Activated CD8-positive, alpha-beta T cell treated with anti-CD3 and anti-CD28 coated beads for 36 hours (primary cell): ENCODE measurements at regions not wholly inside any gene's neighbourhood (a gene's known extent, or its start where the extent isn't known, plus 50 kb on each side); places are given as distances from the start of the nearest gene placed in this dataset.

Experiments
- ATAC-seq: fragments of 200-7000 bp; cut with Tn5 transposase; one replicate; pipeline ENCODE4 v1.10.0; 2021; ENCODE audit warnings: mild to moderate bottlenecking, moderate library complexity
- CTCF ChIA-PET: fragments of 350-600 bp; sonication (Branson Sonifier 250); formaldehyde crosslinking; loops from one replicate; lab custom pipeline; 2021; ENCODE audit warnings: antibody characterized with exemption; lab: Charles Lee
- POLR2A ChIA-PET: fragments of 350-600 bp; sonication (Branson Sonifier 250); formaldehyde crosslinking; loops from one replicate; lab custom pipeline; 2021; ENCODE audit warnings: antibody characterized with exemption; lab: Charles Lee
- DNase-seq: peaks from one replicate; pipeline ENCODE4 v3.0.0-alpha.2; 2020
- H3K27ac Mint-ChIP-seq: one replicate; pipeline ENCODE4 v1.8.0; 2021; ENCODE audit warnings: mild to moderate bottlenecking, mixed read lengths
- H3K27me3 Mint-ChIP-seq: one replicate; pipeline ENCODE4 v1.8.0; 2021; ENCODE audit warnings: mixed read lengths
- H3K36me3 Mint-ChIP-seq: one replicate; pipeline ENCODE4 v1.8.0; 2021; ENCODE audit warnings: low read depth, mixed read lengths
- H3K4me1 Mint-ChIP-seq: one replicate; pipeline ENCODE4 v1.8.0; 2021; ENCODE audit warnings: low read depth, mixed read lengths
- H3K4me3 Mint-ChIP-seq: one replicate; pipeline ENCODE4 v1.8.0; 2021; ENCODE audit warnings: mild to moderate bottlenecking, moderate library complexity, mixed read lengths
- H3K9me3 Mint-ChIP-seq: one replicate; pipeline ENCODE4 v1.8.0; 2021; ENCODE audit warnings: mixed read lengths
- CTCF ChIP-seq: fragments of 200-600 bp; IDR thresholded peaks from one replicate; pipeline ENCODE4 v1.8.0; 2022; ENCODE audit warnings: antibody characterized with exemption, mild to moderate bottlenecking
- intact Hi-C: fragments of 100-400 bp; cut with micrococcal nuclease; formaldehyde crosslinking; loops from one replicate; pipeline ENCODE4 v1.10.0; 2022

- no peak overlapping the region for H3K27ac Mint-ChIP-seq
- ChIA-PET CTCF (interaction anchor here (2.9 kb wide), 1 partner anchor 261 kb away, joined by 12 read pairs; no protein-coding TSS in a partner anchor), POLR2A (no interaction called here)
- no peak for TF ChIP-seq CTCF
- no peak for DNase-seq
- H3K36me3 Mint-ChIP-seq, result no peaks in the 10 kb centered on the region
- H3K4me3 Mint-ChIP-seq, result no peak overlapping the region
- ATAC-seq, result no peak
- no peaks in the 10 kb centered on the region for H3K9me3 Mint-ChIP-seq
- peaks cover 4% of the 10 kb centered on the region for H3K27me3 Mint-ChIP-seq
- H3K4me1 Mint-ChIP-seq, result no peaks in the 10 kb centered on the region
- intact Hi-C loops, result no loop called here
These were observed 782.9 kb downstream of the BRD1 start for GRCh38 chr22:49044776-49045175.

- no peak overlapping the region for H3K4me3 Mint-ChIP-seq
- no peaks in the 10 kb centered on the region for H3K9me3 Mint-ChIP-seq
- no peak for DNase-seq
- intact Hi-C loops, result no loop called here
- ATAC-seq, result no peak
- no peaks in the 10 kb centered on the region for H3K36me3 Mint-ChIP-seq
- no peak overlapping the region for H3K27ac Mint-ChIP-seq
- TF ChIP-seq CTCF, result no peak
- ChIA-PET POLR2A (no interaction called here), CTCF (no interaction called here)
- peaks cover 4% of the 10 kb centered on the region for H3K27me3 Mint-ChIP-seq
- H3K4me1 Mint-ChIP-seq, result no peaks in the 10 kb centered on the region
These were observed 783.6 kb downstream of the BRD1 start for GRCh38 chr22:49044091-49044490.

- ATAC-seq (no peak), DNase-seq (no peak)
- Mint-ChIP-seq H3K27me3 (peaks cover 2% of the 10 kb centered on the region), H3K4me1 (no peaks in the 10 kb centered on the region), H3K9me3 (no peaks in the 10 kb centered on the region), H3K4me3 (no peak overlapping the region), H3K36me3 (no peaks in the 10 kb centered on the region), H3K27ac (no peak overlapping the region)
- TF ChIP-seq CTCF, result no peak
- intact Hi-C loops, result no loop called here
- CTCF ChIA-PET, result no interaction called here
- POLR2A ChIA-PET, result no interaction called here
These were observed 784.5 kb downstream of the BRD1 start for GRCh38 chr22:49042877-49043859.

GRCh38 chr22:49042066-49042465 lies 785.6 kb downstream of the BRD1 start:
- CTCF ChIA-PET, result no interaction called here
- H3K4me1 Mint-ChIP-seq, result no peaks in the 10 kb centered on the region
- ATAC-seq (no peak), DNase-seq (no peak)
- TF ChIP-seq CTCF, result no peak
- no peak overlapping the region for H3K27ac Mint-ChIP-seq
- H3K27me3 Mint-ChIP-seq, result no peaks in the 10 kb centered on the region
- no peaks in the 10 kb centered on the region for H3K9me3 Mint-ChIP-seq
- no peaks in the 10 kb centered on the region for H3K36me3 Mint-ChIP-seq
- H3K4me3 Mint-ChIP-seq, result no peak overlapping the region
- intact Hi-C loops, result no loop called here
- POLR2A ChIA-PET, result no interaction called here

GRCh38 chr22:49040754-49041467 lies 786.8 kb downstream of the BRD1 start:
- intact Hi-C loops, result no loop called here
- DNase-seq (no peak), ATAC-seq (no peak)
- TF ChIP-seq CTCF, result no peak
- ChIA-PET CTCF (no interaction called here), POLR2A (no interaction called here)
- H3K27me3 Mint-ChIP-seq, result no peaks in the 10 kb centered on the region
- no peak overlapping the region for H3K27ac Mint-ChIP-seq
- H3K9me3 Mint-ChIP-seq, result no peaks in the 10 kb centered on the region
- no peak overlapping the region for H3K4me3 Mint-ChIP-seq
- no peaks in the 10 kb centered on the region for H3K36me3 Mint-ChIP-seq
- H3K4me1 Mint-ChIP-seq, result no peaks in the 10 kb centered on the region
